ENCODE measurements at regions not wholly inside any gene's neighbourhood (a gene's known extent, or its start where the extent isn't known, plus 50 kb on each side); places are given as distances from the start of the nearest gene placed in this dataset.

- H3K4me3 ChIP-seq (ENCODE audit: low read depth, low read length): no peak overlapping the region
- no peak for DNase-seq (ENCODE audit: low read depth)
- TF ChIP-seq POLR2A (IDR thresholded peaks at IDR 0.05; ENCODE audit: extremely low read depth, insufficient read length) (no peak), MYC (IDR thresholded peaks at IDR 0.05; ENCODE audit: low read depth, low read length) (no peak), CTCF (IDR thresholded peaks at IDR 0.05; ENCODE audit: low read depth, low read length) (no peak), MAX (IDR thresholded peaks at IDR 0.05; ENCODE audit: low read depth, low read length) (no peak)
Observed at GRCh38 chr1:30478283-30478682, 245.1 kb downstream of the MATN1 start.

GRCh38 chr1:30477588-30477987, 245.8 kb downstream of the MATN1 start:
- TF ChIP-seq MYC (IDR thresholded peaks at IDR 0.05; ENCODE audit: low read depth, low read length) (no peak), CTCF (IDR thresholded peaks at IDR 0.05; ENCODE audit: low read depth, low read length) (no peak), MAX (IDR thresholded peaks at IDR 0.05; ENCODE audit: low read depth, low read length) (no peak), POLR2A (IDR thresholded peaks at IDR 0.05; ENCODE audit: extremely low read depth, insufficient read length) (no peak)
- DNase-seq (ENCODE audit: low read depth): no peak
- no peak overlapping the region for H3K4me3 ChIP-seq (ENCODE audit: low read depth, low read length)

GRCh38 chr1:30476911-30477459, 246.4 kb downstream of the MATN1 start:
- no peak overlapping the region for H3K4me3 ChIP-seq (ENCODE audit: low read depth, low read length)
- DNase-seq (ENCODE audit: low read depth): no peak
- TF ChIP-seq CTCF (IDR thresholded peaks at IDR 0.05; ENCODE audit: low read depth, low read length) (no peak), MAX (IDR thresholded peaks at IDR 0.05; ENCODE audit: low read depth, low read length) (no peak), POLR2A (IDR thresholded peaks at IDR 0.05; ENCODE audit: extremely low read depth, insufficient read length) (no peak)

GRCh38 chr1:30476476-30476875, 246.9 kb downstream of the MATN1 start:
- TF ChIP-seq MAX (IDR thresholded peaks at IDR 0.05; ENCODE audit: low read depth, low read length) (no peak), MYC (IDR thresholded peaks at IDR 0.05; ENCODE audit: low read depth, low read length) (no peak), CTCF (IDR thresholded peaks at IDR 0.05; ENCODE audit: low read depth, low read length) (no peak), POLR2A (IDR thresholded peaks at IDR 0.05; ENCODE audit: extremely low read depth, insufficient read length) (no peak)
- DNase-seq (ENCODE audit: low read depth): no peak
- no peak overlapping the region for H3K4me3 ChIP-seq (ENCODE audit: low read depth, low read length)

GRCh38 chr1:30475966-30476365, 247.4 kb downstream of the MATN1 start:
- no peak for DNase-seq (ENCODE audit: low read depth)
- TF ChIP-seq POLR2A (IDR thresholded peaks at IDR 0.05; ENCODE audit: extremely low read depth, insufficient read length) (no peak), MYC (IDR thresholded peaks at IDR 0.05; ENCODE audit: low read depth, low read length) (no peak), CTCF (IDR thresholded peaks at IDR 0.05; ENCODE audit: low read depth, low read length) (no peak), MAX (IDR thresholded peaks at IDR 0.05; ENCODE audit: low read depth, low read length) (no peak)
- no peak overlapping the region for H3K4me3 ChIP-seq (ENCODE audit: low read depth, low read length)

Data from NB4 (cell line).